Fibroblast of skin of back (primary cell): ENCODE measurements at regions not wholly inside any gene's neighbourhood (a gene's known extent, or its start where the extent isn't known, plus 50 kb on each side); places are given as distances from the start of the nearest gene placed in this dataset.

ENCODE experiments used
- DNase-seq: peaks from one replicate; pipeline ENCODE4 v3.0.0-alpha.2; 2013

- peak; percentile 1 for DNase-seq
These were observed 2003.8 kb upstream of the PIK3C3 start for GRCh38 chr18:39951142-39951720.

GRCh38 chr18:39946623-39947061, 2008.4 kb upstream of the PIK3C3 start:
- peak; percentile 74 for DNase-seq

- DNase-seq, result no peak
These were observed 2010.0 kb upstream of the PIK3C3 start for GRCh38 chr18:39945076-39945475.

GRCh38 chr18:39942702-39943101, 2012.3 kb upstream of the PIK3C3 start:
- DNase-seq, result no peak

GRCh38 chr18:39938676-39939608, 2016.1 kb upstream of the PIK3C3 start:
- no peak for DNase-seq

GRCh38 chr18:39935598-39935997, 2019.4 kb upstream of the PIK3C3 start:
- DNase-seq, result no peak

GRCh38 chr18:39918847-39919246, 2036.2 kb upstream of the PIK3C3 start:
- DNase-seq, result no peak

- DNase-seq, result no peak
These were observed 2041.2 kb upstream of the PIK3C3 start for GRCh38 chr18:39913672-39914366.

- DNase-seq, result no peak
These were observed 2043.3 kb upstream of the PIK3C3 start for GRCh38 chr18:39911716-39912115.

GRCh38 chr18:39909706-39910105, 2045.3 kb upstream of the PIK3C3 start:
- no peak for DNase-seq

- no peak for DNase-seq
These were observed 2068.9 kb upstream of the PIK3C3 start for GRCh38 chr18:39886136-39886535.

- no peak for DNase-seq
These were observed 2082.4 kb upstream of the PIK3C3 start for GRCh38 chr18:39872651-39873050.

- DNase-seq, result no peak
These were observed 2083.1 kb upstream of the PIK3C3 start for GRCh38 chr18:39871961-39872360.

GRCh38 chr18:39870591-39870990, 2084.4 kb upstream of the PIK3C3 start:
- DNase-seq, result no peak

- no peak for DNase-seq
These were observed 2091.1 kb upstream of the PIK3C3 start for GRCh38 chr18:39863916-39864315.

- DNase-seq, result no peak
These were observed 2092.7 kb upstream of the PIK3C3 start for GRCh38 chr18:39862341-39862740.

GRCh38 chr18:39854291-39854690, 2100.7 kb upstream of the PIK3C3 start:
- no peak for DNase-seq

- DNase-seq, result no peak
These were observed 2108.8 kb upstream of the PIK3C3 start for GRCh38 chr18:39846265-39846664.

GRCh38 chr18:39845631-39846030, 2109.4 kb upstream of the PIK3C3 start:
- no peak for DNase-seq

- DNase-seq, result peak; percentile 7
These were observed 2109.9 kb upstream of the PIK3C3 start for GRCh38 chr18:39845106-39845505.

GRCh38 chr18:39843546-39843945, 2111.5 kb upstream of the PIK3C3 start:
- no peak for DNase-seq

- no peak for DNase-seq
These were observed 2112.6 kb upstream of the PIK3C3 start for GRCh38 chr18:39842366-39842914.
